GM13977 (cell line): ENCODE measurements at regions not wholly inside any gene's neighbourhood (a gene's known extent, or its start where the extent isn't known, plus 50 kb on each side); places are given as distances from the start of the nearest gene placed in this dataset.

Experiments
- DNase-seq: peaks from one replicate; pipeline ENCODE4 v3.0.0; 2012; ENCODE audit warnings: low spot score
- in situ Hi-C: fragments of 300-500 bp; cut with MboI; formaldehyde crosslinking; loops from one replicate; pipeline ENCODE4 v1.12.0; 2022; ENCODE audit warnings: low sequenced_read_pairs, low pct_unique_long_range_greater_than_20kb, mixed read lengths, inconsistent platforms; ENCODE audit not compliant: unreplicated experiment
- TF ChIP-seq, protein P1 (sequence below): IDR thresholded peaks from 2 replicates; pipeline ENCODE4 v1.5.1; 2012; ENCODE audit warnings: mild to moderate bottlenecking, control low read depth; ENCODE audit not compliant: insufficient read depth; ENCODE audit errors: extremely low read depth, missing control alignments

GRCh38 chr15:52936489-52936888 lies 146.4 kb upstream of the ONECUT1 start:
- DNase-seq: no peak
- TF ChIP-seq, protein P1, sequence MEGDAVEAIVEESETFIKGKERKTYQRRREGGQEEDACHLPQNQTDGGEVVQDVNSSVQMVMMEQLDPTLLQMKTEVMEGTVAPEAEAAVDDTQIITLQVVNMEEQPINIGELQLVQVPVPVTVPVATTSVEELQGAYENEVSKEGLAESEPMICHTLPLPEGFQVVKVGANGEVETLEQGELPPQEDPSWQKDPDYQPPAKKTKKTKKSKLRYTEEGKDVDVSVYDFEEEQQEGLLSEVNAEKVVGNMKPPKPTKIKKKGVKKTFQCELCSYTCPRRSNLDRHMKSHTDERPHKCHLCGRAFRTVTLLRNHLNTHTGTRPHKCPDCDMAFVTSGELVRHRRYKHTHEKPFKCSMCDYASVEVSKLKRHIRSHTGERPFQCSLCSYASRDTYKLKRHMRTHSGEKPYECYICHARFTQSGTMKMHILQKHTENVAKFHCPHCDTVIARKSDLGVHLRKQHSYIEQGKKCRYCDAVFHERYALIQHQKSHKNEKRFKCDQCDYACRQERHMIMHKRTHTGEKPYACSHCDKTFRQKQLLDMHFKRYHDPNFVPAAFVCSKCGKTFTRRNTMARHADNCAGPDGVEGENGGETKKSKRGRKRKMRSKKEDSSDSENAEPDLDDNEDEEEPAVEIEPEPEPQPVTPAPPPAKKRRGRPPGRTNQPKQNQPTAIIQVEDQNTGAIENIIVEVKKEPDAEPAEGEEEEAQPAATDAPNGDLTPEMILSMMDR: no peak
- in situ Hi-C loops: no loop called here

DNA sequence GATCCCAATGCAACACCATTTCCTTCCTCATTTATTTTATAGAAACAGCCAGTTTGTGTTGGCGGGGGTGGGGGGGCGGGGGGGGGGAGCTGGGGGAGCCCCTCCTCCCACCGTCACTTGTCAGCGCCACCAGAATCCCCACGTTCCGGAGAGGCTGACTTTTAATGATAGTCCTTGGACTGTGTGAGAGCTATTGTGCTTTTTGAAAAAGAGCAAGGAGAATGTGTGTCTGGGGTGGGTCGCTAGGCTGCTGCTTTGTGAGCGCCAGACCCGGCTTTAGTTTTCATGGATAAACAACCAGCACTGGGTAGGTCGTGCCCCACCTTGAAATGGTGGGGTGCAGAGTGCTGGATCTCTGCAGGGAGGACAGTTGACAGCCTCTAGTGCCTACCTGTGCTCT lies 135.0 kb upstream of the ONECUT1 start:
- no peak for DNase-seq
- in situ Hi-C loops: no loop called here
- TF ChIP-seq, protein P1: no peak

- TF ChIP-seq, protein P1: no peak
- in situ Hi-C loops: no loop called here
- DNase-seq: no peak
Observed at GRCh38 chr15:52924630-52925029, 134.5 kb upstream of the ONECUT1 start.

GRCh38 chr15:52923626-52924025 lies 133.5 kb upstream of the ONECUT1 start:
- TF ChIP-seq, protein P1: no peak
- no peak for DNase-seq
- in situ Hi-C loops: no loop called here

DNA sequence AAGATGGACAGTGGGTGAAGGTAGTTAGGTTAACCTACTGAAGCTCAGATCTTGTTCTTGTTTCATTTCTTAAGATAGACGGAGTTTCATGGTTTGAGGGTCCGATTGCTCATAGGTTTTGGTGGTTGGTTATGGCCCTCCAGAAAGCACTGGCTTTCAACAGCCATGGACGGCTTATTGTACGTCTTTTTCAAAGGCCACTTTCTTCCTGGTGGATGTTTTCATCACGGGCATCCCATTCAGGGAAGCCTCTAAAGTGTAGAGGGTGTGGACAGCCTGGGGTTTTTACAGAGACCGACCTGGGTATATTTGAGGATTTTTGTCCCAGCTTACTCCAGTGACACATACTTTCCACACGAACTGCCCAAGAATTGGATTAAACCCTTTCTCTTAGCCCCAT lies 132.7 kb upstream of the ONECUT1 start:
- TF ChIP-seq, protein P1: no peak
- DNase-seq: no peak
- in situ Hi-C loops: no loop called here

DNA sequence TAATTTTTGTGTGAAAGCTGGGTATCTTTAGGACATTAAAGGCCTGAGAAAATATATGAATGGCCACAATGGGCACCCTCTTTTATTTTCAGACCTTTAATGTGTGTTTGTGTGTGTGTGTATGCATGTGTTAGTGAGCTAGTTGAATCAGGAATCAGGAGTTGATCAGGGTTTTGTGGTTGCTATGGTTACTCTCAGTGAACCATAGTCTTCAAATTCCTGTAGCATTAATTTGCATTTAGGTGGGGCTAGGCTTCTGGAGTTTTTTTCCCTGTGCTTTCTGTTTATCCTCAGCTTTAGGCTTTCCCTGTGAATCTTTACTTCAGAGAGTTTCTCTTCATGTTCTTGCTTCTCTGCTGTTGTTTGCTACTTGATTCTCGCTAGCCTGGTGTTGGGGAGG lies 122.0 kb upstream of the ONECUT1 start:
- DNase-seq: no peak
- TF ChIP-seq, protein P1: no peak
- in situ Hi-C loops: no loop called here

DNA sequence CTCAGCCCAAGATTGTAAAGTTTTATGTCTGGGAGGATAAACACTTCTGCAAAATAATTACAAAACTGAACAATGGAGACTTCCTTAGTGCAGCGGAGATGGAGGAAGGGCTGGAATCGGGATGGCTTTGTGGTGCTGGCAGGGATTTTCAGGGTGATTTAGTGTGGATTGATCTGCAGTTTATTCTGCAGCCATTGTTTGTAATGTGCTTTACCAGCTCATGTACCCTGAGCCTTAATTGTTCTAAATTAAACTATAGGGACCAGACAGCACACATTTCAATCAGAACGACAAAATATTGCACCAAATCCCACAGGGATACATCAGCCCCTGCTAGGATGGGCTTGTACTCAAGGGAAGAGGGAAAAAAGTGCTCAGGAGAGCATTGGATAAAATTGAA lies 103.2 kb upstream of the ONECUT1 start:
- TF ChIP-seq, protein P1: no peak
- in situ Hi-C loops: no loop called here
- DNase-seq: no peak
